H54 (cell line): ENCODE measurements at regions not wholly inside any gene's neighbourhood (a gene's known extent, or its start where the extent isn't known, plus 50 kb on each side); places are given as distances from the start of the nearest gene placed in this dataset.

Experiments
- DNase-seq: peaks from one replicate; pipeline ENCODE4 v3.0.0; 2011; ENCODE audit warnings: low spot score, mixed read lengths; ENCODE audit not compliant: insufficient read length
- FAIRE-seq: peaks from 3 replicates; lab custom pipeline; 2011; peaks lifted over from hg19 to GRCh38; lab: Jason Lieb, UNC
- POLR2A ChIP-seq: IDR thresholded peaks from 2 replicates; pipeline ENCODE4 v1.6.1; 2011; ENCODE audit warnings: low read depth, mild to moderate bottlenecking, low read length

DNA sequence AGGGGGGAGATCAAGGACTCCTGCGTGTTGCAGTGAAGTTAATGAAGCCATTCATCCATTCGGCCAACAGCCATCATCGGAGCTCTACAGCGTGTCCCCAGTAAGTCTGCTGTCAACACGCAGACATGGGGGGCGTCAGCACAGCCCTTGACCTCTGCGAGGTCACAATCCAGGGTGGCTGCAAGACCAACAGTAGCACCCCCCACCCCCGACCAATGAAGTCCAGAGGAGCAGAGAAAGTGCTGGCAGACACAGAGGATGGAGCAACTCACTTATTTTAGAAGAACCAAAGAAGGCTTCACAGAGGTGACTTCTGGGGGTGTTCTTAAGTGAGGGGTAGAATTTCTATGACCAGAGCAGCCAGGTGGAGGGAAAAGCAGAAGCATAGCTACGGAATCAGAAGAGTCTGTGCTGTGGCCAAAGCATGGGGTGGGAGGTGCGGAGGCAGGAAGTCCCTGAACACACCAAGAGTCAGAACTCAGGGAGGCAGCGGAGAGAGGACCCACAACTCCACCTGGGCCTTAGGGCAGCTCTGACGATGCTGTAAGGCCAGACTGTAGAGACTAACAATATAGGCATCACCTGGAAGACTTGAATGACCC is 185.4 kb downstream of the FOXO1 start:
- no peak for DNase-seq
- FAIRE-seq = no peak
- no peak for TF ChIP-seq POLR2A

DNA sequence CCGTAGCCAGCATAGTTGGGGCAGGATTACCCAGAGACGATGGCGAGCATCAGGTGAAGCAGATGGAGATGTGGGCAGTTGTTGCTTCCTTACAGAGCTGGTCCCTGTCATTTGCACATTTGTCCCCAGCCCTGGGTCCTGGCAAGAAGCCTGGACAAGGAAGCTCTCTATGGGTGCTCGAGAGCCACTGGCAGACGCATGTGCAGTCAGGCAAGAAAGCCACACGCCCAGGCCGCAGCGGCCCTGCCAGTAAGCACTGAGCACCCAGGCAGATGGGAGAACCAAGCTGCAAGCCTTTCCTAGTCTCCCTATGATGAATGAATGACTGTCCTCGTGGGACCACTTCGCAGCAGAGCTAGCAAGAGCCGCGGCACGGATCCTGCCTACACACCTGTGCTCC is 182.8 kb downstream of the FOXO1 start:
- FAIRE-seq (no peak), DNase-seq (no peak)
- TF ChIP-seq POLR2A = no peak

DNA sequence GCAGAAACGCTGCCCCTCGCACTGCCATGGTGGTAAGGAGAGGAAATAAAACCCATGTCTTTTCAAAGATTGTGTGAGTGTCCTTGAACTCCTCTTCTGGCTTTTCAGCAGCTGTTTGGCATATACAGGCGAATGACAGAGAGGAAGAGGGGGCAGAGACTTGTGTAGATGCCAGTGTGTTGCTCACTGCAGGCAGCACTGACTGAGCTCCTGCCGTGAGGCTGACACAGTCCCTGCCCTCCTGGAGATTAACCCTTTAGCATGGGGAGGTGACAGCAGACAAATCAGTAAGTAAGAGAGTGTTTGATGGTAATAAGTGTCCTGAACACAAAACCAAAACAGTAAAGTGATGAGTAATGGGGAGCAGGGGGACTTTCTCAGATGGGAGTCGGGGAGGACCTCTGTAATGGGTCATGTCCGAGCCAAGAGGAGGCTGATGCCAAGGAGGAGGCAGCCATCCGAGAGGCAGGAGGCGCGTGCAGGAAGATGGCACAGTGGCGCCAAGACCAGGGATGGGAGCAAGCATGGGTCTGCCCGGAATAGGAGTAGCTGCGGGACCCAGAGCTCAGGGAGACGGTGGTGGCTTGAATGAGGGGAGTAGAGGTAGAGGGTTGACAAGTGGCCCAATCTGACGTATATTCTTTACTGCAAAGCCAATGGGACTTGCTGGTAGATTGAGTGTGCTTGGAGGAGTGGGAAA is 182.2 kb downstream of the FOXO1 start:
- no peak for DNase-seq
- TF ChIP-seq POLR2A = no peak
- no peak for FAIRE-seq

DNA sequence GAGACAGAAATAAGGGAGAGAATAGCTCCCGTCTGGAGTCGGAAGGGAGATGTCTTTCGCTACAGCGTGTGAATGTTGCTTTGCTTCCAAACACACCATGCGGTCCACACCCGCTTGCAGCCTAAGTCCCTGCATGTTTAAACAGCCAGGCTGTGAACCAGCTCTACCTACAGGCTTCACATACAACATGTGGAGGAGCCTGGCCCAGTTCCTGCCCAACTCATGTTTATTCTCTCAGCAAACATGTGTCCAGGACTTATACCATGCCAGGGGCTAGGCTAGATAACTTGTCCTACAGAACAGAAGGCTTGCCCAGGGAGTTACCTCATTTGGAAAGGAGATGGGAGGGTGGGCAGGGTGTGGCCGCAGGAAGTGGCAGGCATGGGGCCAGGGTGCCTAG is 181.5 kb downstream of the FOXO1 start:
- TF ChIP-seq POLR2A = no peak
- DNase-seq (no peak), FAIRE-seq (no peak)

DNA sequence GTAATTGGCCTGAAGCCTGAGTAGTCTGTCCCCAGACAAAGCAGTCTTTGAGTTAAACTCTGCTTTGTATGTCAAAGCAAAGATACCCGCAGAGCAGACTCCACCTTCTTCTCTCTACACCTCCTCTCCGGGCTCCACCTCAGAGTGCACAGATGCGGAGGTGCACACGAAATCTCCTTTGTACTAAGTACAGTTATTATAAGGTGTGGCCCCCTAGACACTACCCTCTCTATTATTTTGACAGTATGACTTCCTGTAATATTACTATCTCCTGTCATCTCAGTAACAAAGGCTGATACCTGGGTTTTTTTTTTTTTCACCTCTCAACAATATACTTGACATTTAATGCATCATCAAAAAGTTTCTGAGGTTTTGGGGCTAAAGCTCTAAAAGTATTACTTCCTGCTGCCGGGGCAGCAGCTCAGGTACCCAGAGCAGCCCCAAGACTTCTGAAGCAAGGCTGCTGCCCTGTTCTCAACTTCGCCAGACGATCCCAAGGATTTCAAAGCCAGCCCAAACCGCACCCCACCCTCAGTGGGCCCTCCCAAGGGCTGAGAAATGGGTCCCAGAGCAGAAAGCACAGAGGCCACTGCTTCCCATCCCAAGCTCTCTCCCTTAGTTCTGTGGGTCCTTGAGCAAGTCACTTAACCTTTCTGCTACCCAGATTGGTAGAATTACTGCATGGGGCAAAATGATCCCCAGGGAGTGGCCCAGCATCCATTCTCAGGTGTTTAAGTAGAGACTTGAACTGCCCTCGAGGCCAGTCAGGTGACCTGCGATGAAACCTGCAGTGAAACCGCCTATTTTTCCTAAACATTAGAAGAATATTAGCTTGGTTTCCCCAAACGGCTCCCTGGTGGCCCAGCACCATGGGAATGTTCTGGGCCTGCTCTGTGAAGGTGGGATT is 180.6 kb downstream of the FOXO1 start:
- DNase-seq = no peak
- no peak for FAIRE-seq
- TF ChIP-seq POLR2A = no peak

DNA sequence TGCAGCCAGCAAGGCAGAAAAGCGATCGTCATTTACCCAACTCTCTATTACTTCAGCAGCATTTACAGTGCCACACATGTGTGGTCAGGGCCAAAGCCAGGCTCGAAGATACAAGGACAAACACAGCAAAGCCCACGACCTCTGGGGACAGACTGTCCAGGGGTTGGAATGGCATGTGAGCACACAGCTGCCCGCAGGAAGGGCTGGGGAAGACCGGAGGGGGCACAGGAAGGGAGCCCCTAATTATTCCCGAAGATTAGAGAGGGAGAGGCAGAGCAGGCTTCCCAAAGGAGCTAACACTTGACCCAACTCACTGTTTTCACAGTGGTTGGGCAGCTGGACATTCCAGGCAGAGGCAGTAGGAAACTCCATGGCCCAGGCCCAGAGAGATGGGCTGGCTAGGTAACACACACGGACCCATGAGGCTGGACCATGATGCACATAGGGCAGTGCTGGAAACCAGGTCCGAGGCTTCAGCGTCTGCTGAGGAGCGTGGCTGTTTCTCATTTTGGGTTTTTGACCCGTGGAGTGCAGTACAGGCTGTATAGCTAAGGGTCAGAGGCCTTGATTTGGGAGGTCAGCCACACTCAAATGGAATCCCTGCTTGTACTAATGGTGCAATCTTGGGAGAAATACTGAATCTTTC is 179.8 kb downstream of the FOXO1 start:
- DNase-seq (no peak), FAIRE-seq (no peak)
- no peak for TF ChIP-seq POLR2A

DNA sequence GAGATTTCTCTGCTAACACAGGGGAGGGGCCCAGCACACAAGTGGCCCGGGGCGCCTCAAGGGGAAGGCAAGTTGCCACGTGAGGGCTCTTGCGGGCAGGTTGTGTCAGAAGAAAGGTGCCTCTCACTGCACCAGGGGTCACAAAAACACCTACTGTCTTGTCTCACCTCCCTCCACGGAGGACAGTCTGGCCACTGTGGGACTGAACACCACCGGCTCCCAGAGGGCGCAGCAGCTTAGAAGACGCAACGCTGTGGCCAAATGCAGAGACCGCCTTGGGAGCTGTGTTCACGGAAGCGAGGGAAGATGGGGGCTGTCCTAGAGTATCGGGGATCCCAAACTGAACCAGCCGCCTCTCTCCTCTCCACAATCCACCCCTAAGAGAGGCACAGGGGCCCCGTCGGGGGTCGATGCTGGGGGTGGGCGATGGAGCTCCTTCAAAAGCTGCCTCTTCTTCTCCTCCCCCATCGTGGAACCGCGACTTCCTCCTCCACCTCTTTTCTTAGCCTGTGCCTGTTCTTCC is 177.5 kb downstream of the FOXO1 start:
- no peak for TF ChIP-seq POLR2A
- FAIRE-seq (no peak), DNase-seq (no peak)

DNA sequence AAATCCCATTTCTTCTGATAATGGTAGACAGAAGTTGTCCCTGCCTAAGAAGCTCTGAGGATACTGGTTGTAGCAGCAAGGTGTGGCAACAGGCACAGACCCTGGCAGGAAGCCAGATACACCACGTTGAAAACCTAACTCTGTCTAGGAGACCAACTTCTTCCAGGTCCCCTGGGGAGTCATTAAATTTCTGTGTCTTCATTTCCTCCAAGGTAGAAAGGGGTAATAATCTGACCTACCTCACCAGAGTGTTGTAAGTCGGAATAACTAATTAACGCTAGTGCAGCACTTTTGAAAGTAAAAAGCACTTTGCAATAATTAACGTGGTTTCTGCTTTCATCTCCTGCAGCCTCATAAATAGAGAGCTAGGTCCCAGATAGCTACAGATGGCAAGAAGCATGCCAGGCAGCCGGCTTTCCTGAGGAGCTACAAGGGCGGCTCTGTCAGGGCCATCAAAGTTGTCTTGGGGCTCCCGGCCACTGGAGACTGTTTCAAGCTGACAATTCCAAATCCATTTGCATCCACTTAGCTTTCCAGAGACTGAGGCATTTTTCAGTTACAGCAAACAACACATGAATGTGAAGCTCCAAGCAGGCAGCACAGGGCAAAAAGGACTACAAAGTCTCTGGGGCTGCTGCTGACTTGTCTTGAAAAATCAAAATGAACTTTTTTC is 176.2 kb downstream of the FOXO1 start:
- no peak for TF ChIP-seq POLR2A
- FAIRE-seq = no peak
- DNase-seq = no peak

DNA sequence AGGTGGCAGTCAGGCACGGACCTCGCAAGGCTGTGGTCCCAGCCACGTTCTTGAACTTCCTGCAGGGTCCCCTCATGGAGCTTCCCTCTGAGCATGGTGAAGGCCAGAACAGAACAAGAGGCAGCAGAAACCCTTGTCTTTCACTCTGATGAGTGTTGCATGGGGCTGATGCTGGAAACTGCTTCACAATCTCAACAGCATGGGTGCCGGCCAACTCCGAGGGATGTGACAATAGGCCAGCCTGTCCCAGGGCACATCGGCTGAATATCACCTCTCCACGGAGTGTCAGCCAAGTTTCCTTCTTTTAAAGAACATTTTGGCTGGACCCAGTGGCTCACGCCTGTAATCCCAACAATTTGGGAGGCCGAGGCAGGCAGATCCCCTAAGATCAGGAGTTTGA is 173.9 kb downstream of the FOXO1 start:
- FAIRE-seq (no peak), DNase-seq (no peak)
- no peak for TF ChIP-seq POLR2A

DNA sequence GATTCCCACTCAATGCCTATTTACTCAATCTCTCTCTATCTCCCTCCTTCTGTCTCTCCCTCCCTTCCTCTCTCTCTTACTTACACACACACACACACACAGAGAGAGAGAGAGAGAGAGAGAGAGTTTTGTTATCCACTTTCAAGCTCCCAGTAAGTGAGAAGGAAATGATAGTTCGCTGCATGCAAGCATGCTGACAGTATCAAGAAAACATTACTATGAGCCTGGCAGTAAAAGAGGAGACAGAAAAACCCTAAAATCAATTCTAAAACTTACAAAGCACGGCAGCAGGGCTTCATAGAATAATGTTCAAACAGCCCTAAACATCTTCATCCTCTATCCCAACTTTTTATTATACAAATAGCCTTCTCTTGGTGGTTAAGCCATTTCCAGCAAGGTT is 171.9 kb downstream of the FOXO1 start:
- FAIRE-seq (no peak), DNase-seq (no peak)
- TF ChIP-seq POLR2A = no peak

DNA sequence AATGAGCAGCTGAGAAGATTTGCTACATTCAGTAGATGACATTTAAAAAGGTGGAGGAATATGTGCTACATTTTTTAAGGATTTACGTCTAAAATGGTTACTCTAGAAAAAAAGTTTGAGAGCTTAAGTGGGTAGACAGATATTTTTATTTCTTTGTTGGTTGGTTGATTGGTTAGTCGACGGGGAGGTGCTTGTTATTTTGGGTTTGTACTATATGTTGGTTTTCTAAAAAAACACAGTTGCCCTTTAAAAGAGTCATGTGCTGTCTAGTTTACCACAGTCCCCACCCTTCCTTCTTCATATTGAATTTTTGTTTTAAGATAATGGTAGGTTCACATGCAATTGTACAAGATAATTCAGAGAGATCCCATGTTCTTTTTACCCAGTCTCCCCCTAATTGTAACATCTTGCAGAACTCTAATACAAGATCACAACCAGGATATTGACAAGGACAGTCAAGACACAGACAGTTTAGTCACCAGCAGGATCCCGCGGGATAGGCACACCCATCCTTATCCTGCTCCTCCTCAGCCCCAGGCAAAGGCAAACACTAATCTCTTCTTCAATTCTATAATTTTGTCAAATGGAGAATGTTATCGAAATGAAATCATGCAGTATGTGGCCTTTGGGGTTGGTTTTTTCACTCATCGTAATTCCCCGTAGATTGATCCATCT is 171.4 kb downstream of the FOXO1 start:
- no peak for TF ChIP-seq POLR2A
- DNase-seq (no peak), FAIRE-seq (no peak)

DNA sequence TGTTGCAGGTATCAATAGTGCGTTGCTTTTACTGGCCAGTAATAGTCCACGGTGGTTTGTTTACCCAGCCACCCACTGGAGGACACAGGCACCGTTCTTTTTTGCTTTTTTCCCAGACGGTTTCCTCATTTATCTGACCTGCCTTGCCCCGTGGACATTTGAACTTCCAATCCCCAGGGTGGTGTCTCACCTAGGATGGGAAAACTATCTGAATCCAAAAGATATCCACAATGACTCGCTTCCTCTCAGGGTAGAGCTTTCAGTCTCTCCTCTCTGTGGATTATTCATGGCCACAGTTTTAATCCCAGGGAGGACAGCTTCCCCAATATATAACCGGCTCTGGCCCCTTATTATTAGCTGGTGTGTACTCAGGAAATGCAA is 170.8 kb downstream of the FOXO1 start:
- DNase-seq (no peak), FAIRE-seq (no peak)
- TF ChIP-seq POLR2A = no peak

DNA sequence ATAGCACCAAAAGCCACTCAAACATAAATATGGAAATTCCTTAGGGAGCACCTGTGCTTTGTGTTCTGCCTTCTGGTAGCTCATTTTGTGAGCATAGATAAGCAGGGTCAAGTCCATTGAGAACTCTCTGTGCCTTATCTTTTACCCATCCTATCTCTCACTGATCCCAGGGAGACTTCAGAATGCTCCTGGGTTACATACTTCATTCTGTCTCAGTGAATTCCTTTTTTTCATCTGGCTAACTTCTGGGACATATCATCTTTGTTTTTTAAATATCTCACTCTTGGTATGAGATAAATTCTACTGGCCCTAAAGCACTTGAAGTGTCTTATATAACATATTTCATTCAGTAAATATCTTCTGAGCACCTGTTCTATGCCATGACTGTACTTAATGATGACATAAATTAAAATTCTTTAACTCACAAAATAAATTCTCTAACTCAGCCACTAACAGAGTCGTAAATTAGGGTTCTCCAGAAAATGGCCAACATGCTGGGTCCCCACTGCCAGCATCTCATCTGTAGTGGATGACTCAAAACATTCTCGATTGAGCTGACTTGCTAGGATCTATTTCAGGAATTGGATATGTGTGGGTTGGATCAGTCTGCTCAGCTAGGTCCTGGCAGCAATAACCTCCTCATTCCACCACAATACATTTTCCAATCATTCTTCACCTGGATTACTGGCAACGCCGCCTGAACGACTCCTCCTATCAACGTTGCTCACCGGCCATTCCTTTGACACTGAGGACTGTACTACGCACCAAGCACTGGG is 170.2 kb downstream of the FOXO1 start:
- no peak for DNase-seq
- TF ChIP-seq POLR2A = no peak
- FAIRE-seq = no peak
